GM13977 (cell line): ENCODE measurements at regions not wholly inside any gene's neighbourhood (a gene's known extent, or its start where the extent isn't known, plus 50 kb on each side); places are given as distances from the start of the nearest gene placed in this dataset.

ENCODE experiments used
- DNase-seq: peaks from one replicate; pipeline ENCODE4 v3.0.0; 2012; ENCODE audit warnings: low spot score
- CTCF ChIP-seq: IDR thresholded peaks from 2 replicates; pipeline ENCODE4 v1.5.1; 2012; ENCODE audit warnings: mild to moderate bottlenecking, control low read depth; ENCODE audit not compliant: insufficient read depth; ENCODE audit errors: extremely low read depth, missing control alignments
- in situ Hi-C: fragments of 300-500 bp; cut with MboI; formaldehyde crosslinking; loops from one replicate; pipeline ENCODE4 v1.12.0; 2022; ENCODE audit warnings: low sequenced_read_pairs, low pct_unique_long_range_greater_than_20kb, mixed read lengths, inconsistent platforms; ENCODE audit not compliant: unreplicated experiment

GRCh38 chr3:94210256-94210655, 147.4 kb downstream of the NSUN3 start:
- TF ChIP-seq CTCF: no peak
- no peak for DNase-seq
- in situ Hi-C loops: no loop called here

- no peak for TF ChIP-seq CTCF
- in situ Hi-C loops: no loop called here
- no peak for DNase-seq
Observed at GRCh38 chr3:94217406-94217805, 154.5 kb downstream of the NSUN3 start.

DNA sequence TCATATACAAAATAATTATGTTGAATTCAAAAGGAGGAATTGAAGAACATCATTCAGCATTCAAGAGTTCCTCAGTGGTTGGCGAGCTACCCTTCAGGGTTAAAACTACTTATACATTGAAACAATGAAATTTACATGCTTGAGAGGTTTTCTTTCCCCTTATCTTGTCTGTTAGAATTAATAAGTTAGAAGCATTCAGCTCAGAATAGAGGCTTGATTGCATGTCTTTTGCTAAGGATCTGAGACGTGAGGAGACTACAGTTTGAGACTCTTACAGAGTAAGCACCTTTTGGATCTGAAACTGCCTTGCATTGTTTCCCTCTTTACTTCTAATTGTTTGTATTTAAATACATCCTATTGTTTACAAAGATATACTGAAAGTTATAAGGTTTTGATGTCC, 157.6 kb downstream of the NSUN3 start:
- no peak for TF ChIP-seq CTCF
- in situ Hi-C loops: no loop called here
- no peak for DNase-seq

- in situ Hi-C loops: no loop called here
- no peak for DNase-seq
- TF ChIP-seq CTCF: no peak
Observed at GRCh38 chr3:94221829-94222228, 159.0 kb downstream of the NSUN3 start.

- no peak for DNase-seq
- in situ Hi-C loops: no loop called here
- TF ChIP-seq CTCF: no peak
Observed at GRCh38 chr3:94225148-94225865, 162.4 kb downstream of the NSUN3 start.

DNA sequence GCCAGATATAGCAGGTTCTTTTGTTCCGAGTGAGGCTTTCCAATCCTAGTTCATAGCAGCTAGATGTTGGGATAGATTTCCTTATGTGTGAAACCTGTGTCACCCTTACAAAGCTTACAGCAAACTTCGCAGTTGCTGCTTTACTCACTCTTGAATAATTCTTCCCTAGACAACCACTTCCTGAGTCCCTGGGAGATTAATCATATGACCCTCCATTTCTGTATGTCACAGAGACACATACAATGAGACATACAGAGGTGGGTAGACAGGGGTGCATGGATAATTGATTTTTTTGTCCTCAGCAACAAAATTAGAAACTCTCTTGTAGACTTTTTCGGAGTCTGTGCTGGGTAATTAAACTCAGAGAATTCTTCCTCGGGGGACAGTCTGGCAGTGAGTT, 163.2 kb downstream of the NSUN3 start:
- in situ Hi-C loops: no loop called here
- DNase-seq: no peak
- no peak for TF ChIP-seq CTCF
